H1 (cell line): ENCODE measurements at regions not wholly inside any gene's neighbourhood (a gene's known extent, or its start where the extent isn't known, plus 50 kb on each side); places are given as distances from the start of the nearest gene placed in this dataset.

ENCODE experiments used
- CTCF ChIA-PET: fragments of 300-600 bp; sonication (Branson Sonifier 250); formaldehyde crosslinking; loops from one replicate; lab custom pipeline; 2021; ENCODE audit not compliant: partially characterized antibody; lab: Charles Lee
- POLR2A ChIA-PET: fragments of 300-600 bp; sonication (Branson Sonifier 250); formaldehyde crosslinking; loops from one replicate; lab custom pipeline; 2021; ENCODE audit warnings: inconsistent platforms; ENCODE audit not compliant: partially characterized antibody; lab: Charles Lee
- DNase-seq, 2 experiments: peaks; one replicate each; pipeline versions ENCODE4 v3.0.0 to v3.0.0-alpha.2; 2010 to 2022; ENCODE audit warnings: low spot score in 2 of 2, low read depth in 1 of 2, mixed read lengths in 1 of 2
- FAIRE-seq: peaks from 2 replicates; lab custom pipeline; 2011; peaks lifted over from hg19 to GRCh38; lab: Jason Lieb, UNC
- H2AFZ ChIP-seq: 2 replicates; pipeline ENCODE4 v1.8.1; 2012; ENCODE audit warnings: low read length, inconsistent platforms
- H2AK5ac ChIP-seq: 2 replicates; pipeline ENCODE4 v1.6.1; 2013; ENCODE audit warnings: low read depth, low read length
- H2BK120ac ChIP-seq: replicated peaks from 2 replicates; pipeline ENCODE3; 2013; ENCODE audit warnings: low read depth, low read length, inconsistent platforms
- H2BK12ac ChIP-seq: 2 replicates; pipeline ENCODE4 v1.6.1; 2013; ENCODE audit warnings: low read depth, low read length
- H2BK15ac ChIP-seq: 2 replicates; pipeline ENCODE4 v1.6.1; 2013; ENCODE audit warnings: low read length
- H2BK20ac ChIP-seq: 2 replicates; pipeline ENCODE4 v1.6.1; 2013; ENCODE audit warnings: low read length
- H2BK5ac ChIP-seq: 2 replicates; pipeline ENCODE4 v1.6.1; 2013; ENCODE audit warnings: low read depth, low read length
- H3K14ac ChIP-seq: 2 replicates; pipeline ENCODE4 v1.6.1; 2013; ENCODE audit warnings: inconsistent platforms; ENCODE audit not compliant: insufficient read length
- H3K18ac ChIP-seq: 2 replicates; pipeline ENCODE4 v1.6.1; 2013; ENCODE audit warnings: low read length; ENCODE audit errors: extremely low read depth
- H3K23ac ChIP-seq: 2 replicates; pipeline ENCODE4 v1.6.1; 2013; ENCODE audit warnings: inconsistent platforms; ENCODE audit not compliant: insufficient read length
- H3K23me2 ChIP-seq: 2 replicates; pipeline ENCODE4 v1.6.1; 2013; ENCODE audit warnings: low read depth, low read length
- H3K27ac ChIP-seq: 2 replicates; pipeline ENCODE4 v1.6.1; 2011; ENCODE audit warnings: low read depth, low read length, inconsistent platforms
- H3K27me3 ChIP-seq, 4 experiments: replicated peaks in 1 of 4; 1 replicate in 1 of 4; 2 replicates in 3 of 4; pipeline versions ENCODE4 v1.6.1 to v1.8.1; 2011 to 2013; ENCODE audit warnings: low read length in 3 of 4, mild to moderate bottlenecking in 3 of 4, inconsistent platforms in 2 of 4, mixed read lengths in 2 of 4, moderate library complexity in 1 of 4; ENCODE audit not compliant: control insufficient read depth in 3 of 4, insufficient read depth in 3 of 4; ENCODE audit errors: extremely low read depth in 1 of 4
- H3K36me3 ChIP-seq, 4 experiments: 2 replicates each; pipeline versions ENCODE4 v1.6.1 to v1.8.1; 2011 to 2013; ENCODE audit warnings: mild to moderate bottlenecking in 4 of 4, low read length in 3 of 4, moderate library complexity in 2 of 4, control low read depth in 1 of 4, inconsistent platforms in 1 of 4; ENCODE audit not compliant: insufficient read depth in 4 of 4, control insufficient read depth in 2 of 4
- H3K4ac ChIP-seq: replicated peaks from 2 replicates; pipeline ENCODE3; 2013; ENCODE audit warnings: low read length, low read depth, mixed read lengths, inconsistent platforms; ENCODE audit not compliant: insufficient read length
- H3K4me1 ChIP-seq, 4 experiments: replicated peaks in 1 of 4; 1 replicate in 1 of 4; 2 replicates in 3 of 4; pipeline versions ENCODE4 v1.6.1 to v1.8.1; 2011 to 2013; ENCODE audit warnings: low read length in 3 of 4, inconsistent platforms in 2 of 4, mixed read lengths in 1 of 4; ENCODE audit not compliant: insufficient read depth in 4 of 4, control insufficient read depth in 3 of 4
- H3K4me2 ChIP-seq, 2 experiments: 2 replicates each; pipeline versions ENCODE4 v1.6.1 to v1.8.1; 2011 to 2013; ENCODE audit warnings: low read depth in 2 of 2, low read length in 2 of 2, control low read depth in 1 of 2, inconsistent platforms in 1 of 2, mild to moderate bottlenecking in 1 of 2; ENCODE audit not compliant: insufficient read depth in 1 of 2
- H3K4me3 ChIP-seq, 4 experiments: fragments of 200-600, 300-600 bp in 1 of 4; sonication (generic), shearing (Covaris generic), sonication (Bioruptor Twin) in 1 of 4; 2 replicates each; pipeline versions ENCODE4 v1.5.1 to v1.8.1; 2011 to 2016; ENCODE audit warnings: low read length in 4 of 4, low read depth in 3 of 4, control low read depth in 2 of 4, inconsistent platforms in 2 of 4, mild to moderate bottlenecking in 2 of 4, mixed read lengths in 1 of 4, moderate library complexity in 1 of 4; ENCODE audit not compliant: insufficient read depth in 2 of 4; ENCODE audit errors: extremely low read depth in 1 of 4
- H3K56ac ChIP-seq: replicated peaks from 2 replicates; pipeline ENCODE3; 2013; ENCODE audit warnings: low read depth, mild to moderate bottlenecking, mixed read lengths, low read length, inconsistent platforms; ENCODE audit not compliant: insufficient read length
- H3K79me1 ChIP-seq: 2 replicates; pipeline ENCODE4 v1.6.1; 2013; ENCODE audit warnings: low read depth, low read length, control low read depth
- H3K79me2 ChIP-seq, 2 experiments: 2 replicates each; pipeline versions ENCODE4 v1.6.1 to v1.8.1; 2012 to 2013; ENCODE audit warnings: low read length in 2 of 2, mild to moderate bottlenecking in 2 of 2, inconsistent platforms in 1 of 2; ENCODE audit not compliant: insufficient read depth in 2 of 2, control insufficient read depth in 1 of 2
- H3K9ac ChIP-seq, 4 experiments: replicated peaks in 1 of 4; 1 replicate in 1 of 4; 2 replicates in 3 of 4; pipeline versions ENCODE4 v1.6.1 to v1.8.1; 2011 to 2013; ENCODE audit warnings: low read depth in 3 of 4, low read length in 3 of 4, control low read depth in 2 of 4, mild to moderate bottlenecking in 2 of 4, moderate library complexity in 2 of 4, inconsistent platforms in 1 of 4; ENCODE audit errors: extremely low read depth in 1 of 4
- H3K9me3 ChIP-seq, 2 experiments: 2 replicates each; pipeline versions ENCODE4 v1.6.1 to v1.8.1; 2012 to 2013; ENCODE audit warnings: mild to moderate bottlenecking in 2 of 2, moderate library complexity in 2 of 2, control low read depth in 1 of 2, inconsistent platforms in 1 of 2, low read depth in 1 of 2, low read length in 1 of 2, mixed read lengths in 1 of 2; ENCODE audit not compliant: insufficient read depth in 2 of 2
- H4K20me1 ChIP-seq, 2 experiments: replicated peaks in 1 of 2; 2 replicates each; pipeline versions ENCODE3 to v1.8.1; 2011 to 2013; ENCODE audit warnings: inconsistent platforms in 2 of 2, low read length in 2 of 2, mild to moderate bottlenecking in 1 of 2; ENCODE audit not compliant: insufficient read depth in 2 of 2, control insufficient read depth in 1 of 2
- H4K5ac ChIP-seq: 2 replicates; pipeline ENCODE4 v1.6.1; 2013; ENCODE audit warnings: low read length, low read depth, mixed read lengths, inconsistent platforms; ENCODE audit not compliant: insufficient read length
- H4K8ac ChIP-seq: 2 replicates; pipeline ENCODE4 v1.8.0; 2013; ENCODE audit warnings: mild to moderate bottlenecking, moderate library complexity, low read length, inconsistent platforms; ENCODE audit not compliant: insufficient read depth; ENCODE audit errors: extremely low read depth
- H4K91ac ChIP-seq: replicated peaks from 2 replicates; pipeline ENCODE3; 2013; ENCODE audit warnings: low read length, mixed read lengths, inconsistent platforms; ENCODE audit not compliant: insufficient read length
- HDAC2 ChIP-seq, 2 experiments: fragments of 300-600 bp in 1 of 2; sonication (generic) in 1 of 2; IDR thresholded peaks; 2 replicates each; pipeline ENCODE4 v1.6.1; 2011 to 2012; ENCODE audit warnings: low read depth in 2 of 2, low read length in 2 of 2, mild to moderate bottlenecking in 2 of 2, moderate library complexity in 2 of 2, borderline replicate concordance in 1 of 2, inconsistent platforms in 1 of 2
- JUND ChIP-seq: IDR thresholded peaks from 2 replicates; pipeline ENCODE4 v1.6.1; 2011; ENCODE audit warnings: mild to moderate bottlenecking, improper control_type of control experiment, low read length
- MAFK ChIP-seq: IDR thresholded peaks from 2 replicates; pipeline ENCODE4 v1.6.1; 2012; ENCODE audit warnings: low read depth, mild to moderate bottlenecking, improper control_type of control experiment, low read length
- RBBP5 ChIP-seq: IDR thresholded peaks from 2 replicates; pipeline ENCODE4 v1.7.1; 2012; ENCODE audit warnings: low read depth, mild to moderate bottlenecking, inconsistent platforms, low read length, moderate library complexity, borderline replicate concordance
- YY1 ChIP-seq: IDR thresholded peaks from 2 replicates; pipeline ENCODE4 v1.6.1; 2011; ENCODE audit warnings: low read depth, mild to moderate bottlenecking, low read length
- WGBS, 2 experiments: shearing (Covaris generic) in 1 of 2; methylation state at CpG; one replicate each; pipeline versions ENCODE4 v1.1.6 to v1.1.7; 2013 to 2015; ENCODE audit warnings: low lambda C conversion rate in 2 of 2, mixed read lengths in 2 of 2, inconsistent platforms in 1 of 2, low coverage in 1 of 2, missing lambda C conversion rate in 1 of 2; ENCODE audit not compliant: insufficient replicate concordance in 2 of 2, insufficient coverage in 1 of 2, insufficient read length in 1 of 2; ENCODE audit errors: extremely low coverage in 1 of 2, missing lambda C conversion rate in 1 of 2; 5-methylcytosine and 5-hydroxymethylcytosine counted together

DNA sequence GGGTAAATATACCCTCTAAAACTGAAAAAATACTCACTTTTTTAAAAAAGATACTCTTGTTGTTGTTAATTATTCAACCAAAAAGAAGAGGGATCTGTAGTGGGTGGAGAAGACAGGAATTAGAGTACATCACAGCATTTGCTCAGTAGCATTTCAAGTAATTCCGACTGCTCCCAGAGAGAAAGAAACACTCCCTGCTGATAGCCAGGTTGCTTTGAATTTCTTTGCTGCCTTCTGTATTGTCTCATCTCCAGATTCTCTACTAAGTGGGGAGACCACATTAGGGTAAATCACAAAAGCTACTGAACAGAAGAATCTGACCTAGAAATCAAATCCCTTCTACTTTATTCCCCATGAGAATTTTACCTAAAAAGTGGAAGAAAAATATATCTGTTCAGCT, 661.1 kb downstream of the BRINP3 start:
- POLR2A ChIA-PET: no interaction called here
- Histone ChIP-seq H3K4ac (no peak overlapping the region), H2AFZ (no peak overlapping the region), H4K20me1 (no peaks in the 10 kb centered on the region), H3K23me2 (no peaks in the 10 kb centered on the region), H3K4me3 (no peak overlapping the region), H3K4me1 (no peaks in the 10 kb centered on the region), H3K27me3 (no peaks in the 10 kb centered on the region), H3K36me3 (no peaks in the 10 kb centered on the region), H3K14ac (no peak overlapping the region), H2BK5ac (no peak overlapping the region), H3K9me3 (no peaks in the 10 kb centered on the region), H3K27ac (no peak overlapping the region), H2BK120ac (no peak overlapping the region), H4K91ac (no peak overlapping the region), H3K79me1 (no peaks in the 10 kb centered on the region), H3K9ac (no peak overlapping the region), H2AK5ac (no peak overlapping the region), H3K18ac (no peak overlapping the region), H2BK12ac (no peak overlapping the region), H3K23ac (no peak overlapping the region), H3K56ac (no peak overlapping the region), H4K8ac (no peak overlapping the region), H4K5ac (no peak overlapping the region), H2BK20ac (no peak overlapping the region), H2BK15ac (no peak overlapping the region), H3K79me2 (no peaks in the 10 kb centered on the region), H3K4me2 (no peak overlapping the region)
- CTCF ChIA-PET: interaction anchor here (1.5 to 1.7 kb wide), 2 partner anchors 10 to 16 kb away, joined by 3 to 5 read pairs; no protein-coding TSS in a partner anchor
- FAIRE-seq: no peak
- WGBS, 2 experiments: 33% methylated on average over 1 of the region's 1 CpG; no CpG with 5 or more reads in 1 of the 2 experiments
- no peak for TF ChIP-seq MAFK
- TF ChIP-seq YY1: no peak
- TF ChIP-seq HDAC2 (IDR thresholded peaks at IDR 0.05; ENCODE audit: borderline replicate concordance in 1 of 2, low read depth in 2 of 2, low read length in 2 of 2): no peak
- no peak for TF ChIP-seq RBBP5
- no peak for TF ChIP-seq JUND
- DNase-seq: no peak
